ACHN (cell line): ENCODE measurements at regions not wholly inside any gene's neighbourhood (a gene's known extent, or its start where the extent isn't known, plus 50 kb on each side); places are given as distances from the start of the nearest gene placed in this dataset.
"Not testable (repeated sequence)": the region's sequence is repeated elsewhere in the genome, so short reads cannot be mapped to it uniquely, and the experiment has no call there.

Experiments used
- DNase-seq: peaks from one replicate; pipeline ENCODE4 v3.0.0-alpha.2; 2015
- in situ Hi-C: cut with HindIII; loops from 2 replicates; pipeline ENCODE4 v1.10.0; 2017; ENCODE audit warnings: low sequenced_read_pairs, low pct_ligation_motif_present, low pct_unique_long_range_greater_than_20kb

DNA sequence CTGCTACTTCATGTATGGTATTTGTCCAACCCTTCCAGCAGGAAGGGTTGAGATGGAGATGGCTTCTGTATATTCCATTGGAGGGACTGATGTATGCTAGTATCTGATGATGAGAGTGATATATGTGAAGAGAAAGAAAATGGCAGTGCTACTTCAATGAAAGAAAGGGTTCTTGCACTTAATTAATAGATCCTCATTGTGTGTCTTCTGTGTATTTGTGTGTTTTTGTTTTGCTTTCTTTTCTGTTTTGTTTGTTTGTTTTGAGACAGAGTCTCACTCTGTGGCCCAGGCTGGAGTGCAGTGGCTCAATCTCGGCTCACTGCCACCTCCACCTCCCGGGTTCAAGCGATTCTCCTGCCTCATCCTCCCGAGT is 61.2 kb upstream of the CRYM start:
- in situ Hi-C loops, result no loop called here
- DNase-seq, result no peak

DNA sequence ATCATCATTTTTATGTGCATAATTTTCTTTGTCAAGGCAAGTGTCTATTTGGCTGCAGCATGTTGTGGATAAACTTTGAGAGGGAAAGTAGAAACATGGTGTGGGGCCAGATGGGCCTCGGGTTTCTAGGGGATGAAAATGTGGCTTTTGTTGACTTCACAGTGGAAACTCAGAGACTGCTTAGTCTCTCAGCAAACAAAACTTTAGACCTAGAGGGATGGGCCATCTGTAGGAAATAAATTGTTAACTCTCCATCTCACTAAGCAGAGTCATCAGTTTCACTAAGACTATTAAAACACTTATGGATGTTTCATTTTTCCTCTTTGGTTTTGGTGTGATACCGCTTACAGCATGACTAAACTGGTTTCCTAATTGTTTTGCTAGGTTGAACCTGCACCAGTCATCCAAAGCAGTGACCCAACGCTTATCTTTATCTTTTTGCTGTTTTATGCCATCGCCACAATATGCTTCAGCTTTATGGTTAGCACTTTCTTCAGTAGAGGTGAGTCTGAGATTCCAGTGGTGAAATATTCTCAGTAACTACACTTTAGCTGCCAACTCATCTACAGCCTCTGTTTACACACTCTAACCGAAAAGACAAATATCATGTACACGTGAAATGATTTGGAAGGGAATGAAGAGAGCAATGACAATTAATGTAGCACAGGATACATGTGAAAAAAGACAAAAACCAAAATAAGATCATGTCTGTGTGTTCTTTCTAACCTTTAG is 60.6 kb upstream of the CRYM start:
- in situ Hi-C loops, result no loop called here
- DNase-seq, result no peak

DNA sequence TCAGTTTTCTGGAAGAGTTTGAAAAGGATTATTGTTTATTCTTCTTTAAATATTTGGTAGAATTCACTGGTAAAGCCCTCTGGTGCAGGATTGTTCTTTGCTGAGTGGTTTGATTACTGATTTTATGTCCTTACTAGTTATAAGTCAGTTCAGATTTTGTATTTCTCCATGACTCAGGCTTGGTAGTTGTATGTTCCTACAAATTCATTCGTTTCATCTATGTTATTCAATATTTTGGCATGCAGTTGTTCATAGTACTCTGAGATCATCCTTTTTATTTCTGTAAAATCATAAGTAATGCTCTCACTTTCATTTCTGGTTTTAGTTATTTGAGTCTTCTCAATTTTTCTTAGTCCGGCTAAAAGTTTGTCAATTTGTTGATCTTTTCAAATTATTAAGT is 58.1 kb upstream of the CRYM start:
- in situ Hi-C loops, result no loop called here
- no peak for DNase-seq

DNA sequence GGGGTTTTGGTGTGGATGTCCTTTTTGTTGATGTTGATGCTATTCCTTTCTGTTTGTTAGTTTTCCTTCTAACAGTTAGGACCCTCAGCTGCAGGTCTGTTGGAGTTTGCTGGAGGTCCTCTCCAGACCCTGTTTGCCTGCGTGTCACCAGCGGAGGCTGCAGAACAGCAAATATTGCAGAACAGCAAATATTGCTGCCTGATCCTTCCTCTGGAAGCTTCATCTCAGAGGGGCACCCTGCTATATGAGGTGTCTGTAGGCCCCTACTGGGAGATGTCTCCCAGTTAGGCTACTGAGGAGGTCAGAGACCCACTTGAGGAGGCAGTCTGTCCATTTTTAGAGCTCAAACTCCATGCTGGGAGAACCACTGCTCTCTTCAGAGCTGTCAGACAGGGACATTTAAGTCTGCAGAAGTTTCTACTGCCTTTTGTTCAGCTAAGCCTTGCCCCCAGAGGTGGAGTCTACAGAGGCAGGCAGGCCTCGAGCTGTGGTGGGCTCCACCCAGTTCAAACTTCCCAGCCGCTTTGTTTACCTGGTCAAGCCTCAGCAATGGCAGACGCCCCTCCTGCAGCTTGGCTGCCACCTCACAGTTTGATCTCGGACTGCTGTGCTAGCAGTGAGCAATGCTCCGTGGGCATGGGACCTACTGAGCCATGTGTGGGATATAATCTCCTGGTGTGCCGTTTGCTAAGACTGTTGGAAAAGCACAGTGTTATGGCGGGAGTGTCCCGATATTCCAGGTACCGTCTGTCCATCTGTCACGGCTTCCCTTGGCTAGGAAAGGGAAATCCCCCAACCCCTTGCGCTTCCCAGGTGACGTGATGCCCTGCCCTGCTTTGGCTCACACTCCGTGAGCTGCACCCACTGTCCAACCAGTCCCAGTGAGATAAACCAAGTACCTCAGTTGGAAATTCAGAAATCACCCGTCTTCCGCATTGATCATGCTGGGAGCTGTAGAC is 56.4 kb upstream of the CRYM start:
- DNase-seq, in situ Hi-C loops: not testable (repeated sequence)

DNA sequence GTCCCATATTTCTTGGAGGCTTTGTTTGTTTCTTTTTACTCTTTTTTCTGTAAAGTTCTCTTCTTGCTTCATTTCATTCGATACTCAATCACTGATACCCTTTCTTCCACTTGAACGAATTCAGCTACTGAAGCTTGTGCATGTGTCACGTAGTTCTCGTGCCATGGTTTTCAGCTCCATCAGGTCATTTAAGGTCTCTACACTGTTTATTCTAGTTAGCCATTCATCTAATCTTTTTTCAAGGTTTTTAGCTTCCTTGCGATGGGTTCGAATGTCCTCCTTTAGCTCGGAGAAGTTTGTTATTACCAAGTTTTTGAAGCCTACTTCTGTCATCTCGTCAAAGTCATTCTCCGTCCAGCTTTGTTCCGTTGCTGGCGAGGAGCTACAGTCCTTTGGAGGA is 55.6 kb upstream of the CRYM start:
- in situ Hi-C loops, DNase-seq: not testable (repeated sequence)
